Dendritic cell treated with granulocyte-macrophage colony-stimulating factor and Interleukin-4, amounts not matched to agents 40 ng/mL and 50 ng/mL, for 4 days (primary cell): ENCODE measurements at regions not wholly inside any gene's neighbourhood (a gene's known extent, or its start where the extent isn't known, plus 50 kb on each side); places are given as distances from the start of the nearest gene placed in this dataset.
"Not testable (repeated sequence)": the region's sequence is repeated elsewhere in the genome, so short reads cannot be mapped to it uniquely, and the experiment has no call there.

ENCODE experiments used
- H3K27ac Mint-ChIP-seq: one replicate; pipeline ENCODE4 v1.8.0; 2022; ENCODE audit warnings: mild to moderate bottlenecking, mixed read lengths
- H3K27me3 Mint-ChIP-seq: one replicate; pipeline ENCODE4 v1.8.0; 2022; ENCODE audit warnings: mild to moderate bottlenecking, mixed read lengths
- H3K36me3 Mint-ChIP-seq: one replicate; pipeline ENCODE4 v1.8.0; 2022; ENCODE audit warnings: low read depth, mixed read lengths
- H3K4me1 Mint-ChIP-seq: one replicate; pipeline ENCODE4 v1.8.0; 2022; ENCODE audit warnings: low read depth, mixed read lengths
- H3K4me3 Mint-ChIP-seq: one replicate; pipeline ENCODE4 v1.8.0; 2022; ENCODE audit warnings: mild to moderate bottlenecking, moderate library complexity, mixed read lengths
- H3K9me3 Mint-ChIP-seq: one replicate; pipeline ENCODE4 v1.8.0; 2022; ENCODE audit warnings: mixed read lengths
- intact Hi-C: fragments of 100-400 bp; cut with micrococcal nuclease; formaldehyde crosslinking; loops from one replicate; pipeline ENCODE4 v1.15.0; 2022

- H3K36me3 Mint-ChIP-seq, H3K4me3 Mint-ChIP-seq, intact Hi-C loops, H3K27me3 Mint-ChIP-seq, H3K27ac Mint-ChIP-seq, H3K4me1 Mint-ChIP-seq: not testable (repeated sequence)
- peaks cover 43% of the 10 kb centered on the region for H3K9me3 Mint-ChIP-seq
Measured at GRCh38 chr6:86283596-86283995, 640.9 kb upstream of the SYNCRIP start.

- Mint-ChIP-seq H3K27ac (no peak overlapping the region), H3K4me3 (no peak overlapping the region), H3K4me1 (no peaks in the 10 kb centered on the region), H3K36me3 (no peaks in the 10 kb centered on the region), H3K27me3 (no peaks in the 10 kb centered on the region), H3K9me3 (peaks cover 34% of the 10 kb centered on the region)
- intact Hi-C loops, result no loop called here
Measured at GRCh38 chr6:86276056-86276455, 633.4 kb upstream of the SYNCRIP start.

- Mint-ChIP-seq H3K4me1 (no peaks in the 10 kb centered on the region), H3K27me3 (no peaks in the 10 kb centered on the region), H3K4me3 (no peak overlapping the region), H3K27ac (no peak overlapping the region), H3K9me3 (peaks cover 48% of the 10 kb centered on the region), H3K36me3 (no peaks in the 10 kb centered on the region)
- intact Hi-C loops, result no loop called here
Measured at GRCh38 chr6:86273936-86274335, 631.2 kb upstream of the SYNCRIP start.

DNA sequence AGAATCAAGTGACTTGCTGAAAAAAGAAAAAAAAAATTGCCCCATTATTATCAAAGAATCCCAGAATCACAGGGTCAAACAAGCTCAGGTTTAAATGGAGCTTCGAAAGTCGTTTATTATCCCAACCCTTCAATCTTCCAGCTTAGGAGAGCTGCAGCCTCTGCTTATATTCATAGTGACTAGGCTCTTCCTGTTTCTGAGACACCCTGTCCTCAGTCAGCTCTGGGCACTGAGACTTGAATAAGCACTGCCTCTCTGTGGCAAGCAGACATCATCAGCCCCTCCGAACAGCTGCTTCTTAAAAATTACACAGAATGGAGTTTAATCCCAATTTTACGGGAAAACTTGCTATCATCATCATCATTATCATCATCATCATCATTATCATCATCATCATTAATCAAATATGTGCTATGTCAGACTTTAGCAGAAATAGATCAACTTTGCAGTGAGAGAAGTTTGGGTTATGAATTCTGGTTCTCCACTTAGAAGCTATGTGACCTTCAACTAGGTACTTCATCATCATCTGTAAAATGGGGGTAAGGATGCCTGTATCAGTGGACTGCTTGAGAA lies 614.0 kb upstream of the SYNCRIP start:
- H3K36me3 Mint-ChIP-seq, result no peaks in the 10 kb centered on the region

GRCh38 chr6:86255973-86256372 lies 613.3 kb upstream of the SYNCRIP start:
- no peak overlapping the region for H3K27ac Mint-ChIP-seq
- H3K36me3 Mint-ChIP-seq, result no peaks in the 10 kb centered on the region
- peaks cover 53% of the 10 kb centered on the region for H3K9me3 Mint-ChIP-seq
- no peak overlapping the region for H3K4me3 Mint-ChIP-seq
- intact Hi-C loops, result no loop called here
- H3K4me1 Mint-ChIP-seq, result no peaks in the 10 kb centered on the region
- no peaks in the 10 kb centered on the region for H3K27me3 Mint-ChIP-seq

More for the DNA sequence above, 614.0 kb upstream of the SYNCRIP start:
- Mint-ChIP-seq H3K27me3 (no peaks in the 10 kb centered on the region), H3K4me3 (no peak overlapping the region), H3K27ac (no peak overlapping the region), H3K4me1 (no peaks in the 10 kb centered on the region), H3K9me3 (peaks cover 49% of the 10 kb centered on the region)
- intact Hi-C loops, result no loop called here

- Mint-ChIP-seq H3K9me3 (peaks cover 42% of the 10 kb centered on the region), H3K27me3 (no peaks in the 10 kb centered on the region), H3K36me3 (no peaks in the 10 kb centered on the region), H3K4me1 (no peaks in the 10 kb centered on the region), H3K27ac (no peak overlapping the region), H3K4me3 (no peak overlapping the region)
- intact Hi-C loops, result no loop called here
Measured at GRCh38 chr6:86251106-86251505, 608.4 kb upstream of the SYNCRIP start.

DNA sequence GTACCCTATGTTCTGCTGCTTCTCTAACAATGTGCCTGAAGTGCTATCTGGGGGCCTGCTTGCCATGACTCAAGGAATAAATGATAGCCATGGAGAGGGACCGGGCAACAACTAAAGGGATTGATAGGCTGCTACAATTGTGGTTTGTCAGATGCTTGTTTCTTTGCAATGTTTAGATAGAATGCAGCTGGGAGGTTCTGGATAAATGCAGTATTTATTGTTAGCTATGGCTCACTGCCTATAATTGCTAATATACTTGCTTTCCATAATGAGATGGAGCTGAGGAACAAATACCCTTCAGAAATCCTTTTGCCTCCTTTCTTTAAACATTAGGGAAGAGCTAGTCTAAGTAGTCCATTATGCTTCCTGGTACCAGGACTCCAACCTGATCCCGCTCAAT lies 575.2 kb upstream of the SYNCRIP start:
- no peaks in the 10 kb centered on the region for H3K36me3 Mint-ChIP-seq
- no peaks in the 10 kb centered on the region for H3K27me3 Mint-ChIP-seq
- no peak overlapping the region for H3K27ac Mint-ChIP-seq
- no peaks in the 10 kb centered on the region for H3K4me1 Mint-ChIP-seq
- peaks cover 19% of the 10 kb centered on the region for H3K9me3 Mint-ChIP-seq
- H3K4me3 Mint-ChIP-seq, result no peak overlapping the region
- intact Hi-C loops, result no loop called here

DNA sequence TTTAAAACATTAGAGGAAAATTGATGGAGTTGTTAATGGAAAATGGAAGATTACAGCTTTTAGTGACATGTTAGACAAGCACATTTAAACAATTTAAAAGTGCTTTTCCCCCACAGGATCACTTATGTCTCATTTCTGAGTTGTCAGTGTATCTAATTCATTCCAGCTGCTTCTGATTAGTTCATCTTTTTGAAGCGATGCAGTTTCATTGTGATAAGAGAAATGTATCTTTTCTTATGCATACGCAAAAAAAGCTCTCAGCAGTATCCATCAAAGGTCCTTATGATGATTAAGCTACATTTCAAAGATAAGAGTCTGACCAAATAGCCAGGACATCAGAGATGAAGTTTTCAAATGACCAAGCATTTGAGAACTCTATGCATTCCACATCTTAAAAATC lies 572.6 kb upstream of the SYNCRIP start:
- Mint-ChIP-seq H3K36me3 (no peaks in the 10 kb centered on the region), H3K4me1 (no peaks in the 10 kb centered on the region), H3K27me3 (no peaks in the 10 kb centered on the region), H3K27ac (no peak overlapping the region), H3K4me3 (no peak overlapping the region), H3K9me3 (peaks cover 3% of the 10 kb centered on the region)
- intact Hi-C loops, result no loop called here

DNA sequence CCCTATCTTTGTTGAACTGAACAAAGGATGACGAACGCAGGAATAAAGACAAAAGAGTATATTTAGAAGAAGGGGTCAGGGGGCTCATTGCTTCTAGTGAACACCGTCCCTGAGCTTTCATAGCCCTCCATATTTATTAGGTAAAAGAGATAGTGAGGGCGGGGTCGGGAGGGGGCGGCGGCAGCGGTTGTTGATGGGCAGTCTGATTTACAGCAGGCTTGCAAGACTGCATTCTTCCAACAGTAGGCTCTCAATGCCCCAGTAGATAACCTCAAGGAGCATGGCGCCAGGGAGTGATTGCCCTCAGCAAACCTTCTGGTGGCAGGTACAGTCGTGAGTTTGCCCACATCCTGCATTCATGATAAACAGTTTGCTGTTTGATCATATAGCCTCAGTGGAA lies 563.3 kb upstream of the SYNCRIP start:
- no peaks in the 10 kb centered on the region for H3K36me3 Mint-ChIP-seq
- H3K9me3 Mint-ChIP-seq, result peaks cover 43% of the 10 kb centered on the region
- H3K4me3 Mint-ChIP-seq, result no peak overlapping the region
- H3K4me1 Mint-ChIP-seq, result no peaks in the 10 kb centered on the region
- intact Hi-C loops, result no loop called here
- no peaks in the 10 kb centered on the region for H3K27me3 Mint-ChIP-seq
- H3K27ac Mint-ChIP-seq, result no peak overlapping the region

GRCh38 chr6:86203044-86203443 lies 560.4 kb upstream of the SYNCRIP start:
- Mint-ChIP-seq H3K27me3 (no peaks in the 10 kb centered on the region), H3K4me3 (no peak overlapping the region), H3K4me1 (no peaks in the 10 kb centered on the region)

GRCh38 chr6:86193821-86194220 lies 551.1 kb upstream of the SYNCRIP start:
- Mint-ChIP-seq H3K27me3 (no peaks in the 10 kb centered on the region), H3K27ac (no peak overlapping the region), H3K4me3 (no peak overlapping the region), H3K36me3 (no peaks in the 10 kb centered on the region), H3K4me1 (no peaks in the 10 kb centered on the region), H3K9me3 (no peaks in the 10 kb centered on the region)
- intact Hi-C loops, result no loop called here

More at GRCh38 chr6:86203044-86203443, 560.4 kb upstream of the SYNCRIP start:
- intact Hi-C loops, result no loop called here
- Mint-ChIP-seq H3K27ac (no peak overlapping the region), H3K9me3 (peaks cover 50% of the 10 kb centered on the region), H3K36me3 (no peaks in the 10 kb centered on the region)

GRCh38 chr6:86192123-86192522 lies 549.4 kb upstream of the SYNCRIP start:
- intact Hi-C loops, result no loop called here
- H3K4me1 Mint-ChIP-seq, result no peaks in the 10 kb centered on the region
- H3K4me3 Mint-ChIP-seq, result no peak overlapping the region
- H3K36me3 Mint-ChIP-seq, result no peaks in the 10 kb centered on the region
- no peaks in the 10 kb centered on the region for H3K9me3 Mint-ChIP-seq
- no peak overlapping the region for H3K27ac Mint-ChIP-seq
- H3K27me3 Mint-ChIP-seq, result no peaks in the 10 kb centered on the region

- H3K9me3 Mint-ChIP-seq, H3K36me3 Mint-ChIP-seq, intact Hi-C loops, H3K27me3 Mint-ChIP-seq, H3K27ac Mint-ChIP-seq, H3K4me1 Mint-ChIP-seq, H3K4me3 Mint-ChIP-seq: not testable (repeated sequence)
Measured at GRCh38 chr6:86175149-86175548, 532.5 kb upstream of the SYNCRIP start.

GRCh38 chr6:86154852-86155251 lies 512.2 kb upstream of the SYNCRIP start:
- Mint-ChIP-seq H3K4me1 (no peaks in the 10 kb centered on the region), H3K27ac (no peak overlapping the region), H3K36me3 (no peaks in the 10 kb centered on the region), H3K27me3 (no peaks in the 10 kb centered on the region), H3K4me3 (no peak overlapping the region), H3K9me3 (peaks cover 9% of the 10 kb centered on the region)
- intact Hi-C loops, result no loop called here

DNA sequence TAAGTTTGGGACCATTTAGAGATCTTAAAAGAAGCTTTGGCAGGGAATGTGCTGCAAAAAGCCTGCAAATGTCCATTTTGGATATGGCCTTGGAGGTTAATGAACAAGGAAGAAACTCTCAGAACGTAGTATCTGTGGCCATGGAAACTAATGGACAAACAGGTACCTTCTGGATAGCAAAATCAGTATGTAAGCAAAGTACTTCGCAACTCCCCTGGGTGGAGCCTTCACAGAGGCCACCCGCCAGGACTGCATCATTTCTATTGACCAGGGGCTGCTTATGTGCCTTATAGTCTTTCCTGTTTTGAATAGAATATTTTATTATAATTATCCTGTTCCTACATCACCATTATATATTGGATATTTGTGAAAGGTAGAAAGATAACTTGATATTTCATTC lies 510.8 kb upstream of the SYNCRIP start:
- Mint-ChIP-seq H3K27me3 (no peaks in the 10 kb centered on the region), H3K4me3 (no peak overlapping the region), H3K27ac (no peak overlapping the region), H3K9me3 (peaks cover 9% of the 10 kb centered on the region), H3K36me3 (no peaks in the 10 kb centered on the region), H3K4me1 (no peaks in the 10 kb centered on the region)
- intact Hi-C loops, result no loop called here
